Nephron (organoid): ENCODE measurements at regions not wholly inside any gene's neighbourhood (a gene's known extent, or its start where the extent isn't known, plus 50 kb on each side); places are given as distances from the start of the nearest gene placed in this dataset.

Source experiments
- H3K27ac Mint-ChIP-seq, 3 experiments: 2 replicates each; pipeline ENCODE4 v1.8.0; 2020; ENCODE audit warnings: mixed read lengths in 3 of 3, mild to moderate bottlenecking in 2 of 3, moderate library complexity in 1 of 3
- H3K27me3 Mint-ChIP-seq: 2 replicates; pipeline ENCODE4 v1.8.0; 2021; ENCODE audit warnings: low read depth, mild to moderate bottlenecking, moderate library complexity, mixed read lengths
- H3K36me3 Mint-ChIP-seq: 2 replicates; pipeline ENCODE4 v1.8.0; 2020; ENCODE audit warnings: low read depth, mixed read lengths
- H3K4me1 Mint-ChIP-seq: 2 replicates; pipeline ENCODE4 v1.8.0; 2020; ENCODE audit warnings: mixed read lengths
- H3K4me3 Mint-ChIP-seq, 3 experiments: 2 replicates each; pipeline ENCODE4 v1.8.0; 2020; ENCODE audit warnings: mild to moderate bottlenecking in 3 of 3, mixed read lengths in 3 of 3, moderate library complexity in 2 of 3
- H3K9me3 Mint-ChIP-seq: 2 replicates; pipeline ENCODE4 v1.8.0; 2020; ENCODE audit warnings: mixed read lengths
- TF ChIP-seq, protein P1 (sequence below), 3 experiments: fragments of 200-600 bp; sonication (generic); IDR thresholded peaks; one replicate each; pipeline ENCODE4 v1.5.0; 2021; ENCODE audit warnings: antibody characterized with exemption in 3 of 3; ENCODE audit not compliant: unreplicated experiment in 3 of 3

DNA sequence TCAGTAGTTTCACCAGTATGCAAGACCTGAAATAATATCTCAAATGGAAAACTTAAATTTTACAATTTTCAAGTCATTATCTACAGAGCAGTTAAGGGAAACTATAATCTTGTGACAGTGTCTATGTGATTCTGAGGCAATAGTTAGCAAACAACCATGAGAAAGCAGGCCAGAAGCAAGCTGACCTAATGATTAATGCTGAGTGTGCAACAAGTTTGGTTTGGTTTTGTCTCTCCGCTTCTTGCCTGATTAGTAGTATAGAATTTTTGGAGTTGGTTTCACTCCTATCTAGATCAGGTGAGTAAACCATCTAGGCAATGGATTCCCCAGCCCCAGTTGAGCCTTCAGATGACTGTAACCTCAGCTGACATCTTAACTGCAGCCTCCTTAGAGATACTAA is 212.9 kb upstream of the NAV3 start:
- peaks cover 12% of the 10 kb centered on the region for H3K9me3 Mint-ChIP-seq
- H3K27me3 Mint-ChIP-seq: no peaks in the 10 kb centered on the region
- no peak overlapping the region for H3K4me3 Mint-ChIP-seq

DNA sequence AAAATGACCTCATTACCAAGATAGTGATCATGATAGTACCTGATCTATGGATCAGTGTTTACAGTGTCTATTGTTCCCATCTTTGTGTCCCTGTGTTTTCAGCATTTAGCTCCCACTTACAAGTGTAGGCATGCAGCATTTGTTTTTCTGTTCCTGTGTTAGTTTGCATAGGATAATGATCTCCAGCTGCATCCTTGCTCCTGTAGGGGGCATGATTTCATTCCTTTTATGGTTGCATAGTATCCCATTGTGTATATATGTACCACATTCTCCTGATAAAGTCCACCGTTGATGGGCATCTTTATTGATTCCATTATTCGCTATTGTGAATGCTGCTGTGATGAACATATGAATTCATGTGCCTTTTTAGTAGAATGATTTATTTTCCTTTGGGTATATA is 215.4 kb upstream of the NAV3 start:
- Mint-ChIP-seq H3K36me3 (no peaks in the 10 kb centered on the region), H3K9me3 (peaks cover 12% of the 10 kb centered on the region), H3K27ac (no peak overlapping the region), H3K4me3 (no peak overlapping the region), H3K27me3 (no peaks in the 10 kb centered on the region), H3K4me1 (peaks cover 5% of the 10 kb centered on the region)
- TF ChIP-seq, protein P1, sequence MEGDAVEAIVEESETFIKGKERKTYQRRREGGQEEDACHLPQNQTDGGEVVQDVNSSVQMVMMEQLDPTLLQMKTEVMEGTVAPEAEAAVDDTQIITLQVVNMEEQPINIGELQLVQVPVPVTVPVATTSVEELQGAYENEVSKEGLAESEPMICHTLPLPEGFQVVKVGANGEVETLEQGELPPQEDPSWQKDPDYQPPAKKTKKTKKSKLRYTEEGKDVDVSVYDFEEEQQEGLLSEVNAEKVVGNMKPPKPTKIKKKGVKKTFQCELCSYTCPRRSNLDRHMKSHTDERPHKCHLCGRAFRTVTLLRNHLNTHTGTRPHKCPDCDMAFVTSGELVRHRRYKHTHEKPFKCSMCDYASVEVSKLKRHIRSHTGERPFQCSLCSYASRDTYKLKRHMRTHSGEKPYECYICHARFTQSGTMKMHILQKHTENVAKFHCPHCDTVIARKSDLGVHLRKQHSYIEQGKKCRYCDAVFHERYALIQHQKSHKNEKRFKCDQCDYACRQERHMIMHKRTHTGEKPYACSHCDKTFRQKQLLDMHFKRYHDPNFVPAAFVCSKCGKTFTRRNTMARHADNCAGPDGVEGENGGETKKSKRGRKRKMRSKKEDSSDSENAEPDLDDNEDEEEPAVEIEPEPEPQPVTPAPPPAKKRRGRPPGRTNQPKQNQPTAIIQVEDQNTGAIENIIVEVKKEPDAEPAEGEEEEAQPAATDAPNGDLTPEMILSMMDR (IDR thresholded peaks at IDR 0.05; ENCODE audit: unreplicated experiment in 3 of 3): no peak

More for the DNA sequence above, 212.9 kb upstream of the NAV3 start:
- no peaks in the 10 kb centered on the region for H3K36me3 Mint-ChIP-seq
- H3K4me1 Mint-ChIP-seq: no peaks in the 10 kb centered on the region
- no peak overlapping the region for H3K27ac Mint-ChIP-seq
- TF ChIP-seq, protein P1 (IDR thresholded peaks at IDR 0.05; ENCODE audit: unreplicated experiment in 3 of 3): no peak

DNA sequence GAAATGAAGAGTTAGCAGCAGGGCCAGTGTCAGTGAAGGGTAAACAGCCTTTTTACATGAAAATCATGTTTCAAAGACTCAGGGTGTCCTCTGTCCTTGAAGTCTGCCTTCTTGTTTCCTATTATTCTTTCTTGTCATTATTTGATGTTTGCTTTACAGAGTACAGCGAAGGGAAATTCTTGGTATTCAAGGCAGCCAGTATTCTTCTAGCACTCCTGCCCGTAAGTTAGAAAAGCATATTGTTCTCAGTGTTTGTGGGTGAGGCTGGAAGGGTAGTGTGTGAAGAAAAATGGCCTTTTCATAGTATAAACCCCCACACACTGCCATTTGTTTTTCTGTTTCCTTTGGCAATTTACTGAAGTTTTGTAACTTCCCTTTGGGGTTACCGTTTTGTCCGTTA is 217.3 kb upstream of the NAV3 start:
- H3K27ac Mint-ChIP-seq: no peak overlapping the region
- peaks cover 12% of the 10 kb centered on the region for H3K9me3 Mint-ChIP-seq
- H3K4me3 Mint-ChIP-seq: no peak overlapping the region
- H3K36me3 Mint-ChIP-seq: no peaks in the 10 kb centered on the region
- no peaks in the 10 kb centered on the region for H3K27me3 Mint-ChIP-seq
- H3K4me1 Mint-ChIP-seq: peaks cover 25% of the 10 kb centered on the region
- TF ChIP-seq, protein P1 (IDR thresholded peaks at IDR 0.05; ENCODE audit: unreplicated experiment in 3 of 3): no peak

DNA sequence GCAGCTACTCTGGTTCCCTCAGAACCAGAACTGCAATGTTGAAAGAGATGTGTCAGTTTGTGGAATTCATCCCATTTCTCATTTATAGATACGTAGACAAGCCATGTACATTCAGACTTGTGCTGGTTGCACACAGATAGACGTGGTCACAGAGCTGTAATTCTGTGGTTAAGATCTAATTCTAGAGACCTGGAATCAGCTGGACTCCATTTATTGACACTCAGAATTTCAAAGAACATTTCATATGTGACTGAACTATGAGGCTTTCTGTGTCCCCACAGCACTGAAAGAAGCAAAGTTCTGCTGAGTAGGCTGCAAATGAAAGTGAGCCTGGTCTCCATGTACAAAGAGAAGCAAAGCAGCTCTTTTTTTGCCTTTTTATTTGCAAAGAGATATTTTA is 220.2 kb upstream of the NAV3 start:
- TF ChIP-seq, protein P1 (IDR thresholded peaks at IDR 0.05; ENCODE audit: unreplicated experiment in 3 of 3): no peak
- no peaks in the 10 kb centered on the region for H3K9me3 Mint-ChIP-seq
- no peaks in the 10 kb centered on the region for H3K36me3 Mint-ChIP-seq
- H3K4me3 Mint-ChIP-seq: no peak overlapping the region
- no peaks in the 10 kb centered on the region for H3K27me3 Mint-ChIP-seq
- H3K4me1 Mint-ChIP-seq: peaks cover 34% of the 10 kb centered on the region
- H3K27ac Mint-ChIP-seq: peak overlapping the region in 1 of 3 experiments; percentile 94

DNA sequence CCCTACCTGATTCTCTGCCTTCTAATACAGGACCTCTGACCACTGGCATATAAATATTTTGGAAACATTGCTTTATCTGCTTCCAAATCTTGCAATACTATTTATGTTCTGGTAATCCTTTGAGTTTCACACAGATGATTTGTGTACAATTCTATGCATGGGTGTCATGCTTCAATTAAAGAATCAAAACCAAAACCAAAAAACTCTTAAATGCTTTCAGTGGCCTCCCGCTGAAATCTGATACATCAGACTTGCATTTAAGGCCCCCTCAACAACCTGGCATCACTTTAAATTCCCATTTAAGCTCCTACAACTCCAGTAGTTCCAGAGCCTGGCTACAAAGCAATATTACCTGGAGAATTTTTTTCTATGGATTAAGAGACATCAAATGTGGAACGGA is 221.7 kb upstream of the NAV3 start:
- TF ChIP-seq, protein P1 (IDR thresholded peaks at IDR 0.05; ENCODE audit: unreplicated experiment in 3 of 3): no peak
- no peak overlapping the region for H3K4me3 Mint-ChIP-seq
- peak overlapping the region; percentile 51 to 94 (median 78) for H3K27ac Mint-ChIP-seq
- no peaks in the 10 kb centered on the region for H3K36me3 Mint-ChIP-seq
- no peaks in the 10 kb centered on the region for H3K9me3 Mint-ChIP-seq
- no peaks in the 10 kb centered on the region for H3K27me3 Mint-ChIP-seq
- peaks cover 36% of the 10 kb centered on the region for H3K4me1 Mint-ChIP-seq

DNA sequence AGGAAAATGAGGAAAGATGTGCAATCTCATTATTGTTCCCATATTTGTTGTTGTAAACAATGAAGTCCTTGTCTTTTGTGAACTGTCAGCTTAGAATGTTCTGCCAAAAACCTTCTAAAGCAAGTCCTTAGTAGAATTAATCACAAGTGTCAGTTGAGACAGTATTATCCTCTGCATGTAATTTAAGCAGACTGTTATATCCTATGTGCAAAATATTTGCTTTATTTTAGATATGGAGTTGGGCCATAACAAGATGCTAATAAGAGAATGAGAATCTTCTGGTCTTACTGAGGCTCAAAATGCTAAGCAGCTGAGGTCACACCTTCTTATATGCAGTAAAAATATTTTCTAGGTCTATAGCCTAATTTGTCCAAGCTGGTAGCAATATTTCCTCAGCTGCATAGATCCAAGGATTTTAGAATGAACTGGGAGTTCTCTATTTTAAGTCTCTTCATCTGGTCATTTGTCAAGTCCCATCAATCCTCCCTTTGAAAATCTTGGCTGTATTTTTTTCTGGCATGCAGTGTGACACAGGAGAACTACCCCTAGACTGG is 222.3 kb upstream of the NAV3 start:
- Mint-ChIP-seq H3K27ac (peak overlapping the region; percentile 27 to 94 (median 78)), H3K4me3 (peak overlapping the region in 1 of 3 experiments; percentile 2), H3K36me3 (no peaks in the 10 kb centered on the region), H3K27me3 (no peaks in the 10 kb centered on the region), H3K9me3 (no peaks in the 10 kb centered on the region), H3K4me1 (peaks cover 43% of the 10 kb centered on the region)
- TF ChIP-seq, protein P1 (IDR thresholded peaks at IDR 0.05; ENCODE audit: unreplicated experiment in 3 of 3): no peak
